IPS-NIHi7 (cell line): ENCODE measurements at regions not wholly inside any gene's neighbourhood (a gene's known extent, or its start where the extent isn't known, plus 50 kb on each side); places are given as distances from the start of the nearest gene placed in this dataset.

Experiments
- DNase-seq: peaks from one replicate; pipeline ENCODE4 v3.0.0; 2012; ENCODE audit warnings: mixed read lengths; ENCODE audit errors: extremely low spot score

- DNase-seq, result no peak
These were observed 211.3 kb downstream of the CYP26B1 start for GRCh38 chr2:71936076-71937030.

- DNase-seq, result peak; percentile 9
These were observed 212.3 kb downstream of the CYP26B1 start for GRCh38 chr2:71935262-71935848.

- DNase-seq, result no peak
These were observed 212.9 kb downstream of the CYP26B1 start for GRCh38 chr2:71934595-71935261.

GRCh38 chr2:71934320-71934593, 213.4 kb downstream of the CYP26B1 start:
- no peak for DNase-seq

GRCh38 chr2:71933467-71934319, 214.0 kb downstream of the CYP26B1 start:
- DNase-seq, result peak; percentile 52

- DNase-seq, result no peak
These were observed 214.7 kb downstream of the CYP26B1 start for GRCh38 chr2:71932780-71933466.

GRCh38 chr2:71932037-71932779, 215.5 kb downstream of the CYP26B1 start:
- DNase-seq, result peak; percentile 6

- no peak for DNase-seq
These were observed 217.5 kb downstream of the CYP26B1 start for GRCh38 chr2:71930049-71930681.

- no peak for DNase-seq
These were observed 218.2 kb downstream of the CYP26B1 start for GRCh38 chr2:71929482-71929772.

- peak; percentile 5 for DNase-seq
These were observed 218.8 kb downstream of the CYP26B1 start for GRCh38 chr2:71928734-71929481.

GRCh38 chr2:71927757-71928715, 219.6 kb downstream of the CYP26B1 start:
- DNase-seq, result peak; percentile 3

GRCh38 chr2:71926876-71927756, 220.5 kb downstream of the CYP26B1 start:
- DNase-seq, result peak; percentile 14

GRCh38 chr2:71926089-71926447, 221.6 kb downstream of the CYP26B1 start:
- no peak for DNase-seq

- peak; percentile 53 for DNase-seq
These were observed 222.2 kb downstream of the CYP26B1 start for GRCh38 chr2:71925268-71926088.

GRCh38 chr2:71923887-71924533, 223.7 kb downstream of the CYP26B1 start:
- peak; percentile 93 for DNase-seq

- no peak for DNase-seq
These were observed 224.5 kb downstream of the CYP26B1 start for GRCh38 chr2:71923143-71923525.
